ENCODE measurements at regions not wholly inside any gene's neighbourhood (a gene's known extent, or its start where the extent isn't known, plus 50 kb on each side); places are given as distances from the start of the nearest gene placed in this dataset.

DNA sequence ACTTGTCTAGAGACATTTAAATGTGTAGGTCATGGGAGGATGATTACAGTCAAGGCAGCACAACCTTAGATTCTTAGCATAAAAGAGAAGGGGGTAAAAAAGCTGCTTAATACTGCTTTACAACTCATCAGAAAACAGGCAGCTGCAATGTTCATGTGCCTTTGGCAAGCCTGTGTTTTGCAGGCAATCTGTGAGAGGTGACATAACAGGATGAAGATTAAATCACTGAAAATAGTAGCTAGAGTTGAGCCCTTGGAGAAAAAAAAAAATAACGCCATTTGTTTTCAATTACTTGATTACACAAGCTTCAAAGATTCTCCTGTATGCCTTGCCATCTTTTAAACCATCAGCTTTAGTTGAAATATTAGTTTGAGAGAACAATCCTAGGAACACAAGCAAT, 847.6 kb upstream of the LCORL start:
- Mint-ChIP-seq H3K4me3 (no peak overlapping the region), H3K9me3 (peaks cover 3 to 5% of the 10 kb centered on the region in 2 donors), H3K27ac (no peak overlapping the region), H3K36me3 (no peaks in the 10 kb centered on the region), H3K4me1 (no peaks in the 10 kb centered on the region), H3K27me3 (no peaks in the 10 kb centered on the region)
- ATAC-seq (replicated peaks) (no peak), DNase-seq (no peak)

- Mint-ChIP-seq H3K4me1 (no peaks in the 10 kb centered on the region), H3K4me3 (no peak overlapping the region), H3K27ac (no peak overlapping the region), H3K27me3 (no peaks in the 10 kb centered on the region), H3K9me3 (peaks cover 0 to 3% of the 10 kb centered on the region in 2 donors), H3K36me3 (no peaks in the 10 kb centered on the region)
- ATAC-seq (replicated peaks) (no peak), DNase-seq (no peak)
Observed at GRCh38 chr4:18860836-18861530, 839.4 kb upstream of the LCORL start.

- no peaks in the 10 kb centered on the region for H3K4me1 Mint-ChIP-seq
- H3K36me3 Mint-ChIP-seq = no peaks in the 10 kb centered on the region
- no peak overlapping the region for H3K27ac Mint-ChIP-seq
- H3K27me3 Mint-ChIP-seq = no peaks in the 10 kb centered on the region
- peaks cover 0 to 3% of the 10 kb centered on the region in 2 donors for H3K9me3 Mint-ChIP-seq
- H3K4me3 Mint-ChIP-seq = no peak overlapping the region
- DNase-seq = no peak
- no peak for ATAC-seq (replicated peaks)
Observed at GRCh38 chr4:18859468-18859867, 837.9 kb upstream of the LCORL start.

GRCh38 chr4:18858229-18858922, 836.8 kb upstream of the LCORL start:
- H3K9me3 Mint-ChIP-seq = peaks cover 0 to 3% of the 10 kb centered on the region in 2 donors
- H3K4me1 Mint-ChIP-seq = no peaks in the 10 kb centered on the region
- no peak for DNase-seq
- no peak overlapping the region for H3K4me3 Mint-ChIP-seq
- H3K27ac Mint-ChIP-seq = no peak overlapping the region
- H3K27me3 Mint-ChIP-seq = no peaks in the 10 kb centered on the region
- H3K36me3 Mint-ChIP-seq = no peaks in the 10 kb centered on the region
- no peak for ATAC-seq (replicated peaks)

DNA sequence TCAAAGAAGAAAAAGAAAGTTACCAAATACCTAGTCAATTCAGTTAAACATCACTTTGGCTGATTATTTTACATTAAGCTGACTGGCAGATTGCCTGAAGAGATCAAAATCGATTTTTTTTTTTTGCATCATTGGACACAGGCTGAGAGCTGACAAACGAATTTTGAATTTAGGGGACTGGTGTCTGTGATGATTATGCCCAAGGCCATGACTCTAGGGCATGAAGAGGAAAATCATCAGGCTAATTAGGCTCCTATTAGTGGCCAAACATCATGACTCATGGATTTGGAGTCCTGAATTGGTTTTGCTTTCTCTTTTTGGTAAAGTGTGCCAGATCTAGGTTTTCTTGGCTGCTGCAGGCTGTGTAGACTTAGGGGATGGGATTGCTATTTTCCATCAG, 829.3 kb upstream of the LCORL start:
- Mint-ChIP-seq H3K9me3 (peaks cover 4 to 6% of the 10 kb centered on the region in 2 donors), H3K4me3 (no peak overlapping the region), H3K27me3 (no peaks in the 10 kb centered on the region), H3K27ac (no peak overlapping the region), H3K36me3 (no peaks in the 10 kb centered on the region), H3K4me1 (no peaks in the 10 kb centered on the region)
- ATAC-seq (replicated peaks) = no peak
- DNase-seq = no peak

DNA sequence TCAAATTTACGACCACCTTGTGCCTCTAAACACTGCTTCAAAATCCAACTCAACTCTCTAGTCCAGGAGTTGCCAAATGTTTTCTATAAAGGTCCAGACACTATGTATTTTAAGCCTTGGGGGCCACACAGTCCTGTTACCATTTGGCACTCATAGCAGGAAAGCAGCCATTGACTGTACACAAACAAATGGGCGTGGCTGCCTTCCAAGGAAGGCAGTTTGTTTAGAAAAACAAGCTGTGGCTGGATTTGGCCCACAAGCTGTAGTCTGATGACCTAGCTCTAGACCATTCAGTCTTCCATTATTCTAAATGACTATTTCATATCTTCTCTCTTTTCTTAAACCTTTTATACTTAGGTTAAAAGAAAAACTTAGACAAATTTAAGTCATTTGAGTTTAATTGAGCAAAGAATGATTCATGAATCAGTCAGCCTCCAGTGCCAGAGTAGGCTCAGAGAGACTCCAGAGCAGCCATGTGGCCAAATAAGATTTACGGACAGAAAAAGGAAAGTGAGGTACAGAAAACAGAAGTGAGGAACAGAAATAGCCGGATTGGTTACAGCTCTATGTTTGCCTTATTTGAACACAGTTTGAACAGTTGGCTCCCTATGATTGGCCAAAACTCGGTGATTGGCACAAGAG, 825.8 kb upstream of the LCORL start:
- Mint-ChIP-seq H3K36me3 (no peaks in the 10 kb centered on the region), H3K27ac (no peak overlapping the region), H3K9me3 (peaks cover 7 to 14% of the 10 kb centered on the region in 2 donors), H3K27me3 (no peaks in the 10 kb centered on the region), H3K4me1 (no peaks in the 10 kb centered on the region), H3K4me3 (no peak overlapping the region)
- ATAC-seq (replicated peaks) = no peak
- no peak for DNase-seq

DNA sequence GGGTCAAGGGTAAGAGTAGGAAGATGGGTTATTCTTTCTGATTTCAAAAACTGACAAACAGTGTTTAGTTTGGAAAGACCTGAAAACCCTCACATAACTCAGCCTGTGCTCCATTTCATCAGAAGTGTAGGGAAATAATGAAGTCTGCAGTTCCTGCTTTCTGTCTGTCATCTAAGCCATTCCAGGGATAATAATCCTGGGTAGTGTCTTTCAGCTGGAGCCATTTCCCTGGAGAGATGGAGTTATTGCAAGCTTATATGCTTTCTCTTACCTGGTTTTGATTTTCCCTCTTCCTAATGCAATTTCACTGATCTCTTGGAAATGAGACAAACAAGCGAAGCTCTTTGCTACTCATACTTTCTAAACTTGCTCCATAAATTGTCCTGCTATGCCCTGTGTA, 824.8 kb upstream of the LCORL start:
- ATAC-seq (replicated peaks) = no peak
- no peak overlapping the region for H3K27ac Mint-ChIP-seq

GRCh38 chr4:18844726-18845125, 823.2 kb upstream of the LCORL start:
- no peak for DNase-seq
- H3K36me3 Mint-ChIP-seq = no peaks in the 10 kb centered on the region
- H3K27ac Mint-ChIP-seq = no peak overlapping the region
- no peak for ATAC-seq (replicated peaks)
- no peaks in the 10 kb centered on the region for H3K4me1 Mint-ChIP-seq
- H3K4me3 Mint-ChIP-seq = no peak overlapping the region
- H3K27me3 Mint-ChIP-seq = no peaks in the 10 kb centered on the region
- H3K9me3 Mint-ChIP-seq = peaks cover 10 to 14% of the 10 kb centered on the region in 2 donors

More for the DNA sequence above, 824.8 kb upstream of the LCORL start:
- Mint-ChIP-seq H3K4me3 (no peak overlapping the region), H3K36me3 (no peaks in the 10 kb centered on the region), H3K9me3 (peaks cover 10 to 14% of the 10 kb centered on the region in 2 donors), H3K27me3 (no peaks in the 10 kb centered on the region), H3K4me1 (no peaks in the 10 kb centered on the region)
- no peak for DNase-seq

GRCh38 chr4:18842431-18842830, 820.9 kb upstream of the LCORL start:
- Mint-ChIP-seq H3K9me3 (peaks cover 10 to 11% of the 10 kb centered on the region in 2 donors), H3K36me3 (no peaks in the 10 kb centered on the region), H3K27me3 (no peaks in the 10 kb centered on the region), H3K27ac (no peak overlapping the region), H3K4me1 (no peaks in the 10 kb centered on the region), H3K4me3 (no peak overlapping the region)
- no peak for ATAC-seq (replicated peaks)
- no peak for DNase-seq

DNA sequence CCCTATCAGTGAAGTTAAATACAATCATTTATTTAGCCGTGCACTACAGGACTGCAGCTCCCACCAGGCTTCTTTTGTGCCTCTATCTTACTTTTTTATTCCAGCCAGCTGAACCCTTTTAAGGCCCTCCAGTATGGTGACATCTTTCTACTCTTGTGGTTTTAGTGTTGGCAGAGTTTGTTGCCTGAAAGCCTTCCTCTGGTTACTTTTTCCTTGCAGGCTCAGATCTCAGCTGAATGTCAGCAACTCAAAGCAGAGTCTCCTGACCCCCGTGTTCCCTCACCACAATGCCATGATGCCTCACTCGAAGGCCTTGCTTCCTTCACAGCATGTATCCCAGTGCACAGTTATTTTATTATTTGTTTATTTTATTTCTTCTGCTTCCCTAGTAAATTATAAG, 818.9 kb upstream of the LCORL start:
- no peaks in the 10 kb centered on the region for H3K4me1 Mint-ChIP-seq
- no peaks in the 10 kb centered on the region for H3K27me3 Mint-ChIP-seq
- no peaks in the 10 kb centered on the region for H3K36me3 Mint-ChIP-seq
- DNase-seq (no peak), ATAC-seq (replicated peaks) (no peak)
- H3K27ac Mint-ChIP-seq = no peak overlapping the region
- no peak overlapping the region for H3K4me3 Mint-ChIP-seq
- H3K9me3 Mint-ChIP-seq = peaks cover 10 to 16% of the 10 kb centered on the region in 2 donors

DNA sequence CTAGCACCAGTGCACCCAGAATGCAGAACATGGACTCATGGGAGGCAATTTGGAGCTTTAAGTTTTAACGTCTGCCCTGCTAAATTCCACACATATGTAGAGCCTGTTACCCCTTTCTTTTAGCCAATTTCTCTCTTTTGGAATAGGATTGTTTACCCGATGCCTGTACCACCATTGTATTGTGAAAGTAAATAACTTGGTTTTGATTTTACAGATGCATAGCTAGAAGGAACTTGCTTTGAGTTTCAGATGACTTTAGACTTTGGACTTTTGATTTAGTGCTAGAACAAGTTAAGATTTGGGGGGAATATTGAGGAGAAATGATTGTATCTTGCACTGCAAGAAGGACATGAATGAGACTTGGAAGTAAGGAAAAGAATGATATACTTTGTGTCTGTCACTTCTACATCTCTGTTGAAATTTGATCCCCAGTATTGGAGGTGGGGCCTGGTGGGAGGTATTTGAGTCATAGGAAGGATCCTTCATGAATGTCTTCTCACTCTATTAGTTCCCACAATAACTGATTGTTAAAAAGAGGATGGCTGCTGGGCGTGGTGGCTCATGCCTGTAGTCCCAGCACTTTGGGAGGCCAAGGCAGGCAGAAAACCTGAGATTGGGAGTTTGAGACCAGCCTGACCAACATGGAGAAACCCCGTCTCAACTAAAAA, 794.8 kb upstream of the LCORL start:
- no peaks in the 10 kb centered on the region for H3K36me3 Mint-ChIP-seq
- H3K9me3 Mint-ChIP-seq = peaks cover 0 to 1% of the 10 kb centered on the region in 2 donors
- H3K4me3 Mint-ChIP-seq = no peak overlapping the region
- DNase-seq (no peak), ATAC-seq (replicated peaks) (no peak)
- no peaks in the 10 kb centered on the region for H3K4me1 Mint-ChIP-seq
- no peaks in the 10 kb centered on the region for H3K27me3 Mint-ChIP-seq
- no peak overlapping the region for H3K27ac Mint-ChIP-seq

GRCh38 chr4:18815779-18816173, 794.2 kb upstream of the LCORL start:
- no peak overlapping the region for H3K4me3 Mint-ChIP-seq
- no peak overlapping the region for H3K27ac Mint-ChIP-seq
- ATAC-seq (replicated peaks) = peak; percentile 20 to 29
- H3K27me3 Mint-ChIP-seq = no peaks in the 10 kb centered on the region
- peaks cover 0 to 1% of the 10 kb centered on the region in 2 donors for H3K9me3 Mint-ChIP-seq
- no peaks in the 10 kb centered on the region for H3K36me3 Mint-ChIP-seq
- H3K4me1 Mint-ChIP-seq = no peaks in the 10 kb centered on the region
- no peak for DNase-seq

DNA sequence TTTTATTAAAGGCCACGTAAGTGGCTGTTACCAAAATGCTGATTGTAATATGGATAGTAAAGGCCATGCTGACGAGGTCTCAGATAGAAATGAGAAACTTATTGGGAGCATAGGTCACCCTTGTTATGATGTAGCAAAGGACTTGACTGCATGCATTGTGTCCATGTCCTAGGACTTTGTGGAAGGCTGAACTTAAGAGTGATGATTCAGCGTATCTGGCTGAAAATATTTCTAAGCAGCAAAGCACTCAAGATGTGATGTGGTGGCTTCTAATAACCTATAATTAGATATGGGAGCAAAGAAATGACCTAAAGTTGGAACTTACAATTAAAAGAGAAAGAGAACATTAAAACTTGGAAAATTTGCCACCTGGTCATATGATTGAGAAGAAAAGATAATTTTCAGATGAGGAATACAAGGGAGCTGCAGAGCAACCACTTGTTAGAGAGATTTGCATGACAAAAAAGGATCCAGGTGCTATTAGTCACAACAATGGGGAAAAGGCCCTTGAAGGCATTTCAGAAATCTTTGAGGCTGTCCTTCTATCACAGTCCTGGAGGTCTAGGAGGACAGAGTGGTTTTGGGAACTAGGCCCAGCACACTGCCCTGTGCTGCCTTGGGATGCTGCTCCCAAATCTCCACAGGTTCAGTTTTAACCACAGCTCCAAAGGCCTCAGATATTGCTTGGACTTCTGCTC, 793.7 kb upstream of the LCORL start:
- DNase-seq = no peak
- Mint-ChIP-seq H3K4me1 (no peaks in the 10 kb centered on the region), H3K27ac (no peak overlapping the region), H3K27me3 (no peaks in the 10 kb centered on the region), H3K9me3 (no peaks in the 10 kb centered on the region), H3K36me3 (no peaks in the 10 kb centered on the region), H3K4me3 (no peak overlapping the region)
- ATAC-seq (replicated peaks) = no peak

DNA sequence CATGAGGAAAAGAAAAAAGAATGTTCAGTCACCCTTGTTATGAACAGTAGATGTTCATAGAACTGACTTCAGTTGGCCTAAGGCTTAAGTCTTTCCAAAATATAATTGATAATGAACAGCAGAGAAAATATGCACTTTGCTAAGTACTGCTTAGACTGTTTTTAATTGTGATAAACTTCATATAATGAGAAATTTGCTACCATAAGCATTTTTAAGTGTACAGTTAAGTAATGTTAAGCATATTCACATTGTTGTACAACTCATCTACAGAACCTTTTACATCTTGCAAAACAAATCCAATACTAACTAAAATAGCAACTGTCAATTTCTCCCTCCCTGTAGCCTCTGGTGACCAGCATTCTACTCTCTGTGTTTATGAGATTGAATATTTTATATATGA, 792.2 kb upstream of the LCORL start:
- Mint-ChIP-seq H3K9me3 (peaks cover 0 to under 1% of the 10 kb centered on the region in 2 donors), H3K27ac (no peak overlapping the region), H3K4me3 (no peak overlapping the region), H3K27me3 (no peaks in the 10 kb centered on the region), H3K36me3 (no peaks in the 10 kb centered on the region), H3K4me1 (no peaks in the 10 kb centered on the region)
- ATAC-seq (replicated peaks) = no peak
- DNase-seq = no peak

Data from stimulated activated naive B cell treated with anti-CD40 and anti-IgM and Interleukin-4, amounts not matched to agents 10 μg/mL and 1 μg/mL and 100 μg/mL, for 72 hours (primary cell).